ENCODE measurements at regions not wholly inside any gene's neighbourhood (a gene's known extent, or its start where the extent isn't known, plus 50 kb on each side); places are given as distances from the start of the nearest gene placed in this dataset.
"Not testable (repeated sequence)": the region's sequence is repeated elsewhere in the genome, so short reads cannot be mapped to it uniquely, and the experiment has no call there.

- FAIRE-seq (no peak), DNase-seq (ENCODE audit: insufficient read length, low spot score) (no peak)
Observed at GRCh38 chr6:97876711-97877110, 593.7 kb upstream of the MMS22L start.

- no peak for FAIRE-seq
- DNase-seq (ENCODE audit: insufficient read length, low spot score): no peak
Observed at GRCh38 chr6:97882755-97883154, 599.7 kb upstream of the MMS22L start.

- FAIRE-seq: no peak
Observed at GRCh38 chr6:97885325-97885724, 602.3 kb upstream of the MMS22L start.

GRCh38 chr6:97885828-97886227, 602.8 kb upstream of the MMS22L start:
- DNase-seq (ENCODE audit: insufficient read length, low spot score) (no peak), FAIRE-seq (no peak)

More at GRCh38 chr6:97885325-97885724, 602.3 kb upstream of the MMS22L start:
- no peak for DNase-seq (ENCODE audit: insufficient read length, low spot score)

- no peak for FAIRE-seq
Observed at GRCh38 chr6:97901531-97901930, 618.5 kb upstream of the MMS22L start.

GRCh38 chr6:97909380-97909779, 626.4 kb upstream of the MMS22L start:
- no peak for DNase-seq (ENCODE audit: insufficient read length, low spot score)

More at GRCh38 chr6:97901531-97901930, 618.5 kb upstream of the MMS22L start:
- no peak for DNase-seq (ENCODE audit: insufficient read length, low spot score)

GRCh38 chr6:97913721-97914120, 630.7 kb upstream of the MMS22L start:
- FAIRE-seq: no peak

More at GRCh38 chr6:97909380-97909779, 626.4 kb upstream of the MMS22L start:
- no peak for FAIRE-seq

GRCh38 chr6:97914912-97915311, 631.9 kb upstream of the MMS22L start:
- FAIRE-seq (no peak), DNase-seq (ENCODE audit: insufficient read length, low spot score) (no peak)

More at GRCh38 chr6:97913721-97914120, 630.7 kb upstream of the MMS22L start:
- DNase-seq (ENCODE audit: insufficient read length, low spot score): no peak

GRCh38 chr6:97915537-97915936, 632.5 kb upstream of the MMS22L start:
- no peak for FAIRE-seq
- DNase-seq (ENCODE audit: insufficient read length, low spot score): no peak

GRCh38 chr6:97917369-97917768, 634.4 kb upstream of the MMS22L start:
- no peak for FAIRE-seq

GRCh38 chr6:97919046-97919445, 636.0 kb upstream of the MMS22L start:
- no peak for FAIRE-seq
- no peak for DNase-seq (ENCODE audit: insufficient read length, low spot score)

More at GRCh38 chr6:97917369-97917768, 634.4 kb upstream of the MMS22L start:
- DNase-seq (ENCODE audit: insufficient read length, low spot score): no peak

- no peak for DNase-seq (ENCODE audit: insufficient read length, low spot score)
- FAIRE-seq: no peak
Observed at GRCh38 chr6:97919631-97920030, 636.6 kb upstream of the MMS22L start.

GRCh38 chr6:97923249-97923648, 640.2 kb upstream of the MMS22L start:
- FAIRE-seq (no peak), DNase-seq (ENCODE audit: insufficient read length, low spot score) (no peak)

- no peak for FAIRE-seq
- DNase-seq (ENCODE audit: insufficient read length, low spot score): no peak
Observed at GRCh38 chr6:97925504-97925903, 642.5 kb upstream of the MMS22L start.

- FAIRE-seq: no peak
Observed at GRCh38 chr6:97939440-97940168, 656.6 kb upstream of the MMS22L start.

GRCh38 chr6:97947841-97948240, 664.8 kb upstream of the MMS22L start:
- DNase-seq (ENCODE audit: insufficient read length, low spot score) (no peak), FAIRE-seq (no peak)

More at GRCh38 chr6:97939440-97940168, 656.6 kb upstream of the MMS22L start:
- no peak for DNase-seq (ENCODE audit: insufficient read length, low spot score)

GRCh38 chr6:97958134-97958533, 675.1 kb upstream of the MMS22L start:
- no peak for FAIRE-seq
- DNase-seq (ENCODE audit: insufficient read length, low spot score): no peak

- DNase-seq (ENCODE audit: insufficient read length, low spot score): no peak
- FAIRE-seq: no peak
Observed at GRCh38 chr6:97963193-97963592, 680.2 kb upstream of the MMS22L start.

GRCh38 chr6:97969065-97969464, 686.0 kb upstream of the MMS22L start:
- DNase-seq (ENCODE audit: insufficient read length, low spot score) (no peak), FAIRE-seq (no peak)

- FAIRE-seq (no peak), DNase-seq (ENCODE audit: insufficient read length, low spot score) (no peak)
Observed at GRCh38 chr6:97977084-97977483, 694.1 kb upstream of the MMS22L start.

- DNase-seq (ENCODE audit: insufficient read length, low spot score) (no peak), FAIRE-seq (no peak)
Observed at GRCh38 chr6:97978855-97979271, 695.8 kb upstream of the MMS22L start.

- DNase-seq (ENCODE audit: insufficient read length, low spot score); FAIRE-seq: not testable (repeated sequence)
Observed at GRCh38 chr6:97979285-97979684, 696.3 kb upstream of the MMS22L start.
